SK-N-MC (cell line): ENCODE measurements at regions not wholly inside any gene's neighbourhood (a gene's known extent, or its start where the extent isn't known, plus 50 kb on each side); places are given as distances from the start of the nearest gene placed in this dataset.

Experiments used
- EZH2 ChIP-seq: fragments of 200-600 bp; sonication (generic); IDR thresholded peaks from one replicate; pipeline ENCODE4 v1.6.1; 2017; ENCODE audit warnings: antibody characterized with exemption
- FOXP2 ChIP-seq: optimal IDR thresholded peaks from 2 replicates; pipeline ENCODE3; 2011; ENCODE audit warnings: mild to moderate bottlenecking, moderate library complexity; ENCODE audit not compliant: insufficient read depth; ENCODE audit errors: extremely low read length, control extremely low read depth
- POLR2AphosphoS5 ChIP-seq: IDR thresholded peaks from 2 replicates; pipeline ENCODE4 v1.6.1; 2012; ENCODE audit warnings: mild to moderate bottlenecking, low read depth, low read length, borderline replicate concordance

DNA sequence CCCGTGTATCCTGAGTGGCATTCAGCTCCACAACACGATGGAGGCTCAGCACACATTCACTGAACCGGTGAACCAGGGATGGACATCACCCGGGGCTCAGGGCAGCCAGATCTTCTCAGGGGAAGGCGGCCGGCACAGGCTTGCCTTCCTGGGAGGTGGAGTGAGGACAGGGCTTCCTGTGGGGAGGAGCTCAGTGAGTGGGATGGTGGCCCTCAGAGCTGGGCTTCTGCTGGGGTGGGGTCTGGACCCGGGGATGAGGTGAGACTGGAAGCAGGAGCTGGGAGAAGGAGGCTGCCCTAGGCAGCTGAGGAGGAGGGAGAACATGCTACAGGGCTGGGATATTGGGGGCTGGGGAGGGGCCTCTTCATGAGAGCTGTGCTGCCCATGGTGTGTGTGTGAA lies 58.5 kb upstream of the PRR23E start:
- TF ChIP-seq POLR2AphosphoS5, result no peak
- TF ChIP-seq EZH2, result no peak
- TF ChIP-seq FOXP2, result no peak
